ENCODE measurements at regions not wholly inside any gene's neighbourhood (a gene's known extent, or its start where the extent isn't known, plus 50 kb on each side); places are given as distances from the start of the nearest gene placed in this dataset.

DNA sequence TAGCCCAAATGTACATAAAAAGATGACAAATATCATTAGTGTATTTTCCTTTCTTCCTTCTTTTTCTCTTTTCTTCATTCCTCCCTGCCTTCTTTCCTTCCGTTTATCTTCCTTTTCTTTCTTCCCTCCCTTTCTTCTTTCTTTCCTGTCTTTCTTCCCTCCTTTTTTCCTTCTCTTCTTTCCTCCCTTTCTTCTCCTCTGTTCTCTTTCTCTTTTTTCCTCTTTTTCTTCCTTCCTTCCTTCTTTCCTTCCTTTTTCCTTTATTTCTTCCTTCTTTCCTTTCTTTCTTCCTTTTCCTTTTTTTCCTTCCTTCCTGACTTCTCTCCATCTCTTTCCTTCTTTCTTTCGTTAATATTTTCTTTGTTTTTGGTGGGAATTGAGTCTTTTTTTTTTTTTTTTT is 256.9 kb upstream of the CNTNAP5 start:
- TF ChIP-seq CTCF (IDR thresholded peaks at IDR 0.05) (no peak), EP300 (IDR thresholded peaks at IDR 0.05) (no peak), POLR2A (IDR thresholded peaks at IDR 0.05) (no peak)

Measured in ovary (tissue), 3 donors.